ENCODE measurements at regions not wholly inside any gene's neighbourhood (a gene's known extent, or its start where the extent isn't known, plus 50 kb on each side); places are given as distances from the start of the nearest gene placed in this dataset.

DNA sequence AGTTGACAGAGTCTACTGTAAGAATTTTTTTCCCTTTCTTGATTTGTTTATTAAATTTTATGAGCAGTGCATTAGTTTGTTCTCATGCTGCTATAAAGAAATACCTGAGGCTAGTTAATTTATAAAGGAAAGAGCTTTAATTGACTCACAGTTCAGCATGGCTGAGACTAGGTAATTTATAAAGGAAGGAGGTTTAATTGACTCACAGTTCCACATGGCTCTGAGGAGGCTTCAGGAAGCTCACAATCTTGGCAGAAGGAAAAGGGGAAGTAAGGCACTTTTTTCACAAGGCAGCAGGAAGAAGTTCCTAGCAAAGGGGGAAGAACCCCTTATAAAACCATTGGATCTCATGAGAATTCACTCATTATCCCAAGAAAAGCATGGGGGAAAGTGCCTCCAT lies 191.4 kb upstream of the VRK2 start:
- H2AK5ac ChIP-seq (ENCODE audit: low read depth, low read length) = no peak overlapping the region
- no peak overlapping the region for H3K56ac ChIP-seq (replicated peaks; ENCODE audit: insufficient read length, low read depth, low read length)
- no peak overlapping the region for H2BK120ac ChIP-seq (replicated peaks; ENCODE audit: low read depth, low read length)
- H3K14ac ChIP-seq (ENCODE audit: insufficient read length) = no peak overlapping the region
- H4K8ac ChIP-seq (ENCODE audit: extremely low read depth, insufficient read depth, low read length) = no peak overlapping the region
- H3K23me2 ChIP-seq (ENCODE audit: low read depth, low read length) = no peaks in the 10 kb centered on the region
- ChIA-PET CTCF (ENCODE audit: partially characterized antibody) (no interaction called here), POLR2A (ENCODE audit: partially characterized antibody) (no interaction called here)
- H2AFZ ChIP-seq (ENCODE audit: low read length) = no peak overlapping the region
- no peak overlapping the region for H3K18ac ChIP-seq (ENCODE audit: extremely low read depth, low read length)
- no peaks in the 10 kb centered on the region for H3K4me1 ChIP-seq (replicated peaks in 1 of 4; ENCODE audit: control insufficient read depth in 3 of 4, insufficient read depth in 4 of 4, low read length in 3 of 4)
- H2BK15ac ChIP-seq (ENCODE audit: low read length) = no peak overlapping the region
- DNase-seq (ENCODE audit: low read depth in 1 of 2, low spot score in 2 of 2) (no peak), FAIRE-seq (no peak)
- no peak overlapping the region for H3K23ac ChIP-seq (ENCODE audit: insufficient read length)
- no peak overlapping the region for H2BK12ac ChIP-seq (ENCODE audit: low read depth, low read length)
- H3K79me1 ChIP-seq (ENCODE audit: low read depth, low read length) = no peaks in the 10 kb centered on the region
- H3K9me3 ChIP-seq (ENCODE audit: insufficient read depth in 2 of 2, low read depth in 1 of 2, low read length in 1 of 2) = no peaks in the 10 kb centered on the region
- H3K27me3 ChIP-seq (replicated peaks in 1 of 4; ENCODE audit: control insufficient read depth in 3 of 4, extremely low read depth in 1 of 4, insufficient read depth in 3 of 4, low read length in 3 of 4) = no peaks in the 10 kb centered on the region
- no peaks in the 10 kb centered on the region for H3K79me2 ChIP-seq (ENCODE audit: control insufficient read depth in 1 of 2, insufficient read depth in 2 of 2, low read length in 2 of 2)
- H2BK5ac ChIP-seq (ENCODE audit: low read depth, low read length) = no peak overlapping the region
- H3K4me2 ChIP-seq (ENCODE audit: insufficient read depth in 1 of 2, low read depth in 2 of 2, low read length in 2 of 2) = no peak overlapping the region
- no peak overlapping the region for H2BK20ac ChIP-seq (ENCODE audit: low read length)
- H3K36me3 ChIP-seq (ENCODE audit: control insufficient read depth in 2 of 4, insufficient read depth in 4 of 4, low read length in 3 of 4) = no peaks in the 10 kb centered on the region
- H4K5ac ChIP-seq (ENCODE audit: insufficient read length, low read depth, low read length) = no peak overlapping the region
- H4K20me1 ChIP-seq (replicated peaks in 1 of 2; ENCODE audit: control insufficient read depth in 1 of 2, insufficient read depth in 2 of 2, low read length in 2 of 2) = no peaks in the 10 kb centered on the region
- H3K27ac ChIP-seq (ENCODE audit: low read depth, low read length) = no peak overlapping the region
- H3K4me3 ChIP-seq (ENCODE audit: extremely low read depth in 1 of 4, insufficient read depth in 2 of 4, low read depth in 3 of 4, low read length in 4 of 4) = no peak overlapping the region
- no peak overlapping the region for H4K91ac ChIP-seq (replicated peaks; ENCODE audit: insufficient read length, low read length)
- H3K9ac ChIP-seq (replicated peaks in 1 of 4; ENCODE audit: extremely low read depth in 1 of 4, low read depth in 3 of 4, low read length in 3 of 4) = no peak overlapping the region
- no peak overlapping the region for H3K4ac ChIP-seq (replicated peaks; ENCODE audit: insufficient read length, low read depth, low read length)
- TF ChIP-seq, protein P1, sequence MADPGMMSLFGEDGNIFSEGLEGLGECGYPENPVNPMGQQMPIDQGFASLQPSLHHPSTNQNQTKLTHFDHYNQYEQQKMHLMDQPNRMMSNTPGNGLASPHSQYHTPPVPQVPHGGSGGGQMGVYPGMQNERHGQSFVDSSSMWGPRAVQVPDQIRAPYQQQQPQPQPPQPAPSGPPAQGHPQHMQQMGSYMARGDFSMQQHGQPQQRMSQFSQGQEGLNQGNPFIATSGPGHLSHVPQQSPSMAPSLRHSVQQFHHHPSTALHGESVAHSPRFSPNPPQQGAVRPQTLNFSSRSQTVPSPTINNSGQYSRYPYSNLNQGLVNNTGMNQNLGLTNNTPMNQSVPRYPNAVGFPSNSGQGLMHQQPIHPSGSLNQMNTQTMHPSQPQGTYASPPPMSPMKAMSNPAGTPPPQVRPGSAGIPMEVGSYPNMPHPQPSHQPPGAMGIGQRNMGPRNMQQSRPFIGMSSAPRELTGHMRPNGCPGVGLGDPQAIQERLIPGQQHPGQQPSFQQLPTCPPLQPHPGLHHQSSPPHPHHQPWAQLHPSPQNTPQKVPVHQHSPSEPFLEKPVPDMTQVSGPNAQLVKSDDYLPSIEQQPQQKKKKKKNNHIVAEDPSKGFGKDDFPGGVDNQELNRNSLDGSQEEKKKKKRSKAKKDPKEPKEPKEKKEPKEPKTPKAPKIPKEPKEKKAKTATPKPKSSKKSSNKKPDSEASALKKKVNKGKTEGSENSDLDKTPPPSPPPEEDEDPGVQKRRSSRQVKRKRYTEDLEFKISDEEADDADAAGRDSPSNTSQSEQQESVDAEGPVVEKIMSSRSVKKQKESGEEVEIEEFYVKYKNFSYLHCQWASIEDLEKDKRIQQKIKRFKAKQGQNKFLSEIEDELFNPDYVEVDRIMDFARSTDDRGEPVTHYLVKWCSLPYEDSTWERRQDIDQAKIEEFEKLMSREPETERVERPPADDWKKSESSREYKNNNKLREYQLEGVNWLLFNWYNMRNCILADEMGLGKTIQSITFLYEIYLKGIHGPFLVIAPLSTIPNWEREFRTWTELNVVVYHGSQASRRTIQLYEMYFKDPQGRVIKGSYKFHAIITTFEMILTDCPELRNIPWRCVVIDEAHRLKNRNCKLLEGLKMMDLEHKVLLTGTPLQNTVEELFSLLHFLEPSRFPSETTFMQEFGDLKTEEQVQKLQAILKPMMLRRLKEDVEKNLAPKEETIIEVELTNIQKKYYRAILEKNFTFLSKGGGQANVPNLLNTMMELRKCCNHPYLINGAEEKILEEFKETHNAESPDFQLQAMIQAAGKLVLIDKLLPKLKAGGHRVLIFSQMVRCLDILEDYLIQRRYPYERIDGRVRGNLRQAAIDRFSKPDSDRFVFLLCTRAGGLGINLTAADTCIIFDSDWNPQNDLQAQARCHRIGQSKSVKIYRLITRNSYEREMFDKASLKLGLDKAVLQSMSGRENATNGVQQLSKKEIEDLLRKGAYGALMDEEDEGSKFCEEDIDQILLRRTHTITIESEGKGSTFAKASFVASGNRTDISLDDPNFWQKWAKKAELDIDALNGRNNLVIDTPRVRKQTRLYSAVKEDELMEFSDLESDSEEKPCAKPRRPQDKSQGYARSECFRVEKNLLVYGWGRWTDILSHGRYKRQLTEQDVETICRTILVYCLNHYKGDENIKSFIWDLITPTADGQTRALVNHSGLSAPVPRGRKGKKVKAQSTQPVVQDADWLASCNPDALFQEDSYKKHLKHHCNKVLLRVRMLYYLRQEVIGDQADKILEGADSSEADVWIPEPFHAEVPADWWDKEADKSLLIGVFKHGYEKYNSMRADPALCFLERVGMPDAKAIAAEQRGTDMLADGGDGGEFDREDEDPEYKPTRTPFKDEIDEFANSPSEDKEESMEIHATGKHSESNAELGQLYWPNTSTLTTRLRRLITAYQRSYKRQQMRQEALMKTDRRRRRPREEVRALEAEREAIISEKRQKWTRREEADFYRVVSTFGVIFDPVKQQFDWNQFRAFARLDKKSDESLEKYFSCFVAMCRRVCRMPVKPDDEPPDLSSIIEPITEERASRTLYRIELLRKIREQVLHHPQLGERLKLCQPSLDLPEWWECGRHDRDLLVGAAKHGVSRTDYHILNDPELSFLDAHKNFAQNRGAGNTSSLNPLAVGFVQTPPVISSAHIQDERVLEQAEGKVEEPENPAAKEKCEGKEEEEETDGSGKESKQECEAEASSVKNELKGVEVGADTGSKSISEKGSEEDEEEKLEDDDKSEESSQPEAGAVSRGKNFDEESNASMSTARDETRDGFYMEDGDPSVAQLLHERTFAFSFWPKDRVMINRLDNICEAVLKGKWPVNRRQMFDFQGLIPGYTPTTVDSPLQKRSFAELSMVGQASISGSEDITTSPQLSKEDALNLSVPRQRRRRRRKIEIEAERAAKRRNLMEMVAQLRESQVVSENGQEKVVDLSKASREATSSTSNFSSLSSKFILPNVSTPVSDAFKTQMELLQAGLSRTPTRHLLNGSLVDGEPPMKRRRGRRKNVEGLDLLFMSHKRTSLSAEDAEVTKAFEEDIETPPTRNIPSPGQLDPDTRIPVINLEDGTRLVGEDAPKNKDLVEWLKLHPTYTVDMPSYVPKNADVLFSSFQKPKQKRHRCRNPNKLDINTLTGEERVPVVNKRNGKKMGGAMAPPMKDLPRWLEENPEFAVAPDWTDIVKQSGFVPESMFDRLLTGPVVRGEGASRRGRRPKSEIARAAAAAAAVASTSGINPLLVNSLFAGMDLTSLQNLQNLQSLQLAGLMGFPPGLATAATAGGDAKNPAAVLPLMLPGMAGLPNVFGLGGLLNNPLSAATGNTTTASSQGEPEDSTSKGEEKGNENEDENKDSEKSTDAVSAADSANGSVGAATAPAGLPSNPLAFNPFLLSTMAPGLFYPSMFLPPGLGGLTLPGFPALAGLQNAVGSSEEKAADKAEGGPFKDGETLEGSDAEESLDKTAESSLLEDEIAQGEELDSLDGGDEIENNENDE (IDR thresholded peaks at IDR 0.05; ENCODE audit: insufficient replicate concordance, low read length) = no peak
- no peak for TF ChIP-seq TCF12 (IDR thresholded peaks at IDR 0.05; ENCODE audit: low read depth, low read length)
- TF ChIP-seq CREB1 (IDR thresholded peaks at IDR 0.05) = no peak

All from H1 (cell line).